Tibial nerve (tissue), 4 donors: ENCODE measurements at regions not wholly inside any gene's neighbourhood (a gene's known extent, or its start where the extent isn't known, plus 50 kb on each side); places are given as distances from the start of the nearest gene placed in this dataset.

Source experiments
- CTCF ChIP-seq, 5 experiments: fragments of 200-600 bp in 3 of 5; fragments of 450-650 bp in 2 of 5; sonication (generic) in 3 of 5; IDR thresholded peaks; one replicate each; pipeline ENCODE4 v1.5.1; 2016 to 2019; ENCODE audit warnings: antibody characterized with exemption in 5 of 5, mild to moderate bottlenecking in 3 of 5, moderate library complexity in 2 of 5
- EP300 ChIP-seq, 2 donors: sonication (generic); formaldehyde crosslinking; IDR thresholded peaks; one replicate each; pipeline ENCODE4 v1.6.1; 2017; ENCODE audit warnings: antibody characterized with exemption in 2 of 2, mild to moderate bottlenecking in 1 of 2
- POLR2A ChIP-seq, 2 donors: fragments of 450-650 bp; IDR thresholded peaks; one replicate each; pipeline ENCODE4 v1.6.1; 2017; ENCODE audit warnings: antibody characterized with exemption in 2 of 2, mild to moderate bottlenecking in 2 of 2, moderate library complexity in 2 of 2

DNA sequence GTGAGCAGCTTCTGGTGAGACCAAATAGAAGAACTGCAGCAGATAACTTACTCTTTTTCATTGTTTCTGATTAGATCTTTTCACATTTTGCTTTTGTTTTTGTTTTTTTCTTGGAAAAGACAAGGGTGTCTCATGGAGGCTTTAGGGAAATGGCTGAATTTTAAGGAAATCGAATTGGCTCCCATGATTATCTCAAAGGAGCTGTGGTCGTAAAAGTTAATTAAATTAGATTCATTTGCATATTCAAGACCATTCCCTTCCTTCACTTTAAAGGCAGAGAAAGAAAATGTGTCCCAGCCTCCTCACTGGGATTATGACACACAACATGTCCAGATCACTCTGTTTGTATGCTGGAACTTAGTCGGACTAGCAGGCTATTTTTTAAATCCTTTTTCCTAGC is 106.4 kb upstream of the MDM1 start:
- TF ChIP-seq CTCF (IDR thresholded peaks at IDR 0.05), result no peak
- no peak for TF ChIP-seq EP300 (IDR thresholded peaks at IDR 0.05)
- TF ChIP-seq POLR2A (IDR thresholded peaks at IDR 0.05), result no peak
